ENCODE measurements at regions not wholly inside any gene's neighbourhood (a gene's known extent, or its start where the extent isn't known, plus 50 kb on each side); places are given as distances from the start of the nearest gene placed in this dataset.

DNA sequence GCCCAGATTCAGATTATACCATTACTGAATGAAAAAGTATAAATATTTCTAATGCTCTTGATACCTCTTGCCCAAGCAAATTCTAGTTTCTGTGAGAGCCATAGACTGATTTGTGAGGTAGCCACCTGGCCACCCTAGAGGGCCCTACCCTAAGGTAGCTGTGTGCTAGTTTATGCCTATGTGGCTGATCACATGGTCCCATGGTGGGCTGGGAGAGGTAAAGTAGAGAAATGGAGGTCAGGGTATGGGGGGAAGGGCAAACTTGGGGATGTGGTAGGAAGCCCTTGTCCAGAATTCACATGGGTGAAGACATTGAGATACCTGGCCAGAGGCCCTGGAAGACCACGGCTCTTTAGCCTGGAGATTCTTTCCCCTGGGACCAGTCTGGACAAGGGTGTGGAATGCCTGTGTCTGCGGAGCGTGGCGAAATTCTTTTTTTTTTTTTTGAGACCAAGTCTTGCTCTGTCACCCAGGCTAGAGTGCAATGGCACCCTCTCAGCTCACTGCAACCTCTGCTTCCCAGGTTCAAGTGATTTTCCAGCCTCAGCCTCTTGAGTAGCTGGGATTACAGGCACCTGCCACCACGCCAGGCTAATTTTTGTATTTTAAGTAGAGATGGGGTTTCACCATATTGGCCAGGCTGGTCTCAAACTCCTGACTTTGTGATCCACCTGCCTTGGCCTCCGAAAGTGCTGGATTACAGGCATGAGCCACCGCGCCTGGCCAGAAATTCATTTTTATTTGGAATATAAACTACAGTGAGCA lies 639.4 kb downstream of the ACTR3B start:
- no peak overlapping the region for H3K27ac Mint-ChIP-seq
- H3K36me3 ChIP-seq: no peaks in the 10 kb centered on the region
- DNase-seq (ENCODE audit: low spot score): no peak
- H4K20me1 ChIP-seq (ENCODE audit: low read depth): no peaks in the 10 kb centered on the region
- H3K36me3 Mint-ChIP-seq: no peaks in the 10 kb centered on the region
- H3K4me3 Mint-ChIP-seq: no peak overlapping the region
- H3K79me2 ChIP-seq (ENCODE audit: low read depth): no peaks in the 10 kb centered on the region
- no peak overlapping the region for H3K4me3 ChIP-seq
- peaks cover 2% of the 10 kb centered on the region for H3K27me3 Mint-ChIP-seq (ENCODE audit: insufficient read depth, low read depth)
- H3K9ac ChIP-seq: no peak overlapping the region
- H3K27me3 ChIP-seq: no peaks in the 10 kb centered on the region
- H3F3A ChIP-seq (ENCODE audit: low read depth): no peaks in the 10 kb centered on the region
- no peaks in the 10 kb centered on the region for H3K4me1 Mint-ChIP-seq
- no peak overlapping the region for H3K4me2 ChIP-seq
- H2AFZ ChIP-seq (replicated peaks): no peak overlapping the region
- no peak overlapping the region for H3K27ac ChIP-seq
- H3K9me3 ChIP-seq (ENCODE audit: low read depth): peaks cover 19% of the 10 kb centered on the region
- H3K4me1 ChIP-seq: no peaks in the 10 kb centered on the region
- TF ChIP-seq EZH2phosphoT487 (IDR thresholded peaks at IDR 0.05): no peak
- peaks cover 33% of the 10 kb centered on the region for H3K9me3 Mint-ChIP-seq

DNA sequence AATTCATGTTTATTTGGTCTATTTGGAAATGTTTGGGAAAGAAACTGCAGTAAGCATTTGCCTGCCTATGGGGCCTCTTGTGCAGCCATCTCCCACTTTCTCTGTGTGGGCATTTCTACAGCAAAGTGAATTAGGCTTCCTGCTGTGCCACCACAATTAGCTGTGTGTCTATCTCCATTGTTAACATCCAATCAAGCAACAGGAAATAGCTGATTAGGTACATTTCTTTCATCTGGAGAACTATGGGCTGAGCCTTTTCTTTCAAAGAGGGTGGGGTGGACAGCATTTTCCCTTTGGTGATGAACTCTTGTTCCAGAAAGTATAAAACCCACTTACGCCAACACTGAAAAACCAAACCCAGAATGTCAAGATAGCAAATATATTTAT lies 640.0 kb downstream of the ACTR3B start:
- Histone ChIP-seq H3K9me3 (ENCODE audit: low read depth) (peaks cover 13% of the 10 kb centered on the region), H4K20me1 (ENCODE audit: low read depth) (no peaks in the 10 kb centered on the region)
- H3K36me3 Mint-ChIP-seq: no peaks in the 10 kb centered on the region

GRCh38 chr7:153400735-153401593 lies 641.4 kb downstream of the ACTR3B start:
- H3K4me3 ChIP-seq: no peak overlapping the region
- no peaks in the 10 kb centered on the region for H3K79me2 ChIP-seq (ENCODE audit: low read depth)
- no peaks in the 10 kb centered on the region for H3K4me1 Mint-ChIP-seq
- H3K27me3 Mint-ChIP-seq (ENCODE audit: insufficient read depth, low read depth): peaks cover 2% of the 10 kb centered on the region
- no peak overlapping the region for H3K4me3 Mint-ChIP-seq
- H3K9me3 Mint-ChIP-seq: peaks cover 31% of the 10 kb centered on the region
- no peaks in the 10 kb centered on the region for H3K36me3 Mint-ChIP-seq
- no peak overlapping the region for H3K4me2 ChIP-seq
- no peaks in the 10 kb centered on the region for H3F3A ChIP-seq (ENCODE audit: low read depth)
- H3K27ac ChIP-seq: no peak overlapping the region
- no peak for TF ChIP-seq EZH2phosphoT487 (IDR thresholded peaks at IDR 0.05)
- TF ChIP-seq, protein P1, sequence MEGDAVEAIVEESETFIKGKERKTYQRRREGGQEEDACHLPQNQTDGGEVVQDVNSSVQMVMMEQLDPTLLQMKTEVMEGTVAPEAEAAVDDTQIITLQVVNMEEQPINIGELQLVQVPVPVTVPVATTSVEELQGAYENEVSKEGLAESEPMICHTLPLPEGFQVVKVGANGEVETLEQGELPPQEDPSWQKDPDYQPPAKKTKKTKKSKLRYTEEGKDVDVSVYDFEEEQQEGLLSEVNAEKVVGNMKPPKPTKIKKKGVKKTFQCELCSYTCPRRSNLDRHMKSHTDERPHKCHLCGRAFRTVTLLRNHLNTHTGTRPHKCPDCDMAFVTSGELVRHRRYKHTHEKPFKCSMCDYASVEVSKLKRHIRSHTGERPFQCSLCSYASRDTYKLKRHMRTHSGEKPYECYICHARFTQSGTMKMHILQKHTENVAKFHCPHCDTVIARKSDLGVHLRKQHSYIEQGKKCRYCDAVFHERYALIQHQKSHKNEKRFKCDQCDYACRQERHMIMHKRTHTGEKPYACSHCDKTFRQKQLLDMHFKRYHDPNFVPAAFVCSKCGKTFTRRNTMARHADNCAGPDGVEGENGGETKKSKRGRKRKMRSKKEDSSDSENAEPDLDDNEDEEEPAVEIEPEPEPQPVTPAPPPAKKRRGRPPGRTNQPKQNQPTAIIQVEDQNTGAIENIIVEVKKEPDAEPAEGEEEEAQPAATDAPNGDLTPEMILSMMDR (IDR thresholded peaks at IDR 0.05): no peak
- TF ChIP-seq EZH2 (IDR thresholded peaks at IDR 0.05): no peak
- no peak for DNase-seq (ENCODE audit: low spot score)
- H3K27ac Mint-ChIP-seq: no peak overlapping the region
- H3K9ac ChIP-seq: no peak overlapping the region
- no peak overlapping the region for H2AFZ ChIP-seq (replicated peaks)
- no peaks in the 10 kb centered on the region for H3K4me1 ChIP-seq
- no peaks in the 10 kb centered on the region for H3K36me3 ChIP-seq
- H4K20me1 ChIP-seq (ENCODE audit: low read depth): no peaks in the 10 kb centered on the region
- H3K9me3 ChIP-seq (ENCODE audit: low read depth): no peaks in the 10 kb centered on the region
- H3K27me3 ChIP-seq: no peaks in the 10 kb centered on the region

More for the DNA sequence above, 640.0 kb downstream of the ACTR3B start:
- Mint-ChIP-seq H3K9me3 (peaks cover 30% of the 10 kb centered on the region), H3K4me1 (no peaks in the 10 kb centered on the region), H3K27ac (no peak overlapping the region), H3K27me3 (ENCODE audit: insufficient read depth, low read depth) (peaks cover 2% of the 10 kb centered on the region), H3K4me3 (no peak overlapping the region)
- H2AFZ ChIP-seq (replicated peaks): no peak overlapping the region
- no peak overlapping the region for H3K4me3 ChIP-seq
- H3K27me3 ChIP-seq: no peaks in the 10 kb centered on the region
- H3K36me3 ChIP-seq: no peaks in the 10 kb centered on the region
- no peak overlapping the region for H3K27ac ChIP-seq
- H3K4me1 ChIP-seq: no peaks in the 10 kb centered on the region
- TF ChIP-seq EZH2phosphoT487 (IDR thresholded peaks at IDR 0.05): no peak
- TF ChIP-seq, protein P1 (IDR thresholded peaks at IDR 0.05): no peak
- TF ChIP-seq EZH2 (IDR thresholded peaks at IDR 0.05): no peak
- H3K4me2 ChIP-seq: no peak overlapping the region
- DNase-seq (ENCODE audit: low spot score): peak; percentile 42
- H3F3A ChIP-seq (ENCODE audit: low read depth): no peaks in the 10 kb centered on the region
- H3K9ac ChIP-seq: no peak overlapping the region
- no peaks in the 10 kb centered on the region for H3K79me2 ChIP-seq (ENCODE audit: low read depth)

Data from neural progenitor cell (in vitro differentiated cells).